Fibroblast of peridontal ligament (primary cell): ENCODE measurements at regions not wholly inside any gene's neighbourhood (a gene's known extent, or its start where the extent isn't known, plus 50 kb on each side); places are given as distances from the start of the nearest gene placed in this dataset.

Source experiments
- DNase-seq: peaks from one replicate; pipeline ENCODE4 v3.0.0-alpha.2; 2010; ENCODE audit errors: extremely low read depth

GRCh38 chr10:10551596-10552301 is 465.9 kb upstream of the CELF2 start:
- DNase-seq = no peak

GRCh38 chr10:10552948-10553347 is 464.7 kb upstream of the CELF2 start:
- no peak for DNase-seq

GRCh38 chr10:10564081-10564794 is 453.4 kb upstream of the CELF2 start:
- no peak for DNase-seq

- no peak for DNase-seq
Measured at GRCh38 chr10:10576937-10577336, 440.7 kb upstream of the CELF2 start.

- DNase-seq = no peak
Measured at GRCh38 chr10:10579709-10580108, 438.0 kb upstream of the CELF2 start.

- DNase-seq = no peak
Measured at GRCh38 chr10:10584161-10584560, 433.5 kb upstream of the CELF2 start.

GRCh38 chr10:10587744-10588393 is 429.8 kb upstream of the CELF2 start:
- DNase-seq = no peak

GRCh38 chr10:10589540-10590303 is 427.9 kb upstream of the CELF2 start:
- DNase-seq = no peak

GRCh38 chr10:10591715-10592341 is 425.8 kb upstream of the CELF2 start:
- DNase-seq = no peak

GRCh38 chr10:10596256-10596655 is 421.4 kb upstream of the CELF2 start:
- DNase-seq = no peak

GRCh38 chr10:10598297-10598696 is 419.4 kb upstream of the CELF2 start:
- DNase-seq = no peak

- no peak for DNase-seq
Measured at GRCh38 chr10:10600004-10600403, 417.7 kb upstream of the CELF2 start.

- no peak for DNase-seq
Measured at GRCh38 chr10:10605551-10606081, 412.1 kb upstream of the CELF2 start.

GRCh38 chr10:10609379-10609955 is 408.2 kb upstream of the CELF2 start:
- DNase-seq = no peak

GRCh38 chr10:10610171-10610570 is 407.5 kb upstream of the CELF2 start:
- no peak for DNase-seq

- no peak for DNase-seq
Measured at GRCh38 chr10:10612151-10612550, 405.5 kb upstream of the CELF2 start.

- no peak for DNase-seq
Measured at GRCh38 chr10:10613656-10614244, 403.9 kb upstream of the CELF2 start.

- no peak for DNase-seq
Measured at GRCh38 chr10:10617686-10618085, 400.0 kb upstream of the CELF2 start.

- no peak for DNase-seq
Measured at GRCh38 chr10:10618139-10618538, 399.5 kb upstream of the CELF2 start.

- DNase-seq = no peak
Measured at GRCh38 chr10:10623958-10624566, 393.6 kb upstream of the CELF2 start.
